HG03103 (cell line): ENCODE measurements at regions not wholly inside any gene's neighbourhood (a gene's known extent, or its start where the extent isn't known, plus 50 kb on each side); places are given as distances from the start of the nearest gene placed in this dataset.

Experiments
- ATAC-seq: cut with Tn5 transposase; IDR thresholded peaks from one replicate; pipeline ENCODE4 v1.9.1; 2021; ENCODE audit warnings: low read depth; ENCODE audit not compliant: unreplicated experiment

- no peak for ATAC-seq
These were observed 205.2 kb upstream of the PPP2R2D start for GRCh38 chr10:131695496-131696165.

- ATAC-seq, result no peak
These were observed 203.2 kb upstream of the PPP2R2D start for GRCh38 chr10:131697476-131698128.

GRCh38 chr10:131698232-131698631 is 202.6 kb upstream of the PPP2R2D start:
- no peak for ATAC-seq

GRCh38 chr10:131698986-131699385 is 201.8 kb upstream of the PPP2R2D start:
- no peak for ATAC-seq

GRCh38 chr10:131700032-131700431 is 200.8 kb upstream of the PPP2R2D start:
- ATAC-seq, result no peak

GRCh38 chr10:131700506-131700905 is 200.3 kb upstream of the PPP2R2D start:
- ATAC-seq, result no peak

GRCh38 chr10:131701131-131701947 is 199.5 kb upstream of the PPP2R2D start:
- no peak for ATAC-seq

- no peak for ATAC-seq
These were observed 198.1 kb upstream of the PPP2R2D start for GRCh38 chr10:131702531-131703356.

GRCh38 chr10:131703541-131703940 is 197.3 kb upstream of the PPP2R2D start:
- no peak for ATAC-seq

- ATAC-seq, result no peak
These were observed 196.9 kb upstream of the PPP2R2D start for GRCh38 chr10:131703941-131704340.

GRCh38 chr10:131706476-131706875 is 194.3 kb upstream of the PPP2R2D start:
- ATAC-seq, result no peak

GRCh38 chr10:131706952-131707351 is 193.9 kb upstream of the PPP2R2D start:
- ATAC-seq, result no peak

GRCh38 chr10:131708225-131708880 is 192.5 kb upstream of the PPP2R2D start:
- no peak for ATAC-seq

- no peak for ATAC-seq
These were observed 190.5 kb upstream of the PPP2R2D start for GRCh38 chr10:131710142-131710861.

GRCh38 chr10:131722121-131722520 is 178.7 kb upstream of the PPP2R2D start:
- ATAC-seq, result no peak

GRCh38 chr10:131722525-131723264 is 178.1 kb upstream of the PPP2R2D start:
- no peak for ATAC-seq

- ATAC-seq, result no peak
These were observed 177.3 kb upstream of the PPP2R2D start for GRCh38 chr10:131723297-131724168.

- ATAC-seq, result no peak
These were observed 176.7 kb upstream of the PPP2R2D start for GRCh38 chr10:131724169-131724545.
